ENCODE measurements at regions not wholly inside any gene's neighbourhood (a gene's known extent, or its start where the extent isn't known, plus 50 kb on each side); places are given as distances from the start of the nearest gene placed in this dataset.

DNA sequence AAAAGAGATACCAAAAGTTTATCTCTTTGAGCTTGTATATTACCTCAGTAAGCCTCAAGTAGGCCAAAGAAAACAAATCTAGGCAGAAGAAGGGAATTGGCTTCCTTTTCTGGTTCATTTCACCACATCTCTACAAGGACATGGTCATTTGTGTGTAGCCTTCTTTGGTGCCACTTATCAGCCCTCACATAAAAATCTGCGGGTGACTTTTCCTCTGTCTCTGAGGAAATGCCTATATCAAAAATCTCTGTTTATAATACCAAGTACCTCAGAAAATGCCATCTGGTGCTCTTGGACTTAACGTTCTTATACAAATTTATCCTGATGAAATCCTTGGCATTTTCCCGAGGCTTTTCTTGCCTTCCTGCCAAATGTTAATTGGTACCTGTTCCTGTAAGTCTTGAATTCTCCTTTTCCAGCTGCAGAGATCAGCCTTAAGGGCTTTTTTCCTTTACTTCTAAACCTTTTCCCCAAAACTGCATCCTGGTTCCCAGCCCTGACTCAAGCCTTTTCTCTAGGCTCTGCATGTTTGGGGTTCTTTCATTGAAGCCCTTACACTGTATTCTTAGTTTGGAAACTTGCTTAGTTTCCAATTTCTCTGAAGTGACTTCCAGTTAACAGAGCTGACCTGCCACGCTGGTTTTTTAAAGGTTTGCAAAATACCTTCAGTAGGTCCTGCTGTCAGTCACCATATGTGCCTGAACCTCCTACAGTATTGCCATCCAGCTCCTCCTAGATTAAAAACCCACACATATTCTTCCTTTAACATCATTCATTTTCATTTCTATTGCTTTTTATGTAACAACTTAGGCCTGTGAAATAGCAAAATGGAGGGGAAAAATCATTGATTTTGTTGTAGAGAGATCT lies 191.2 kb upstream of the PREP start:
- no peak overlapping the region for H3K27ac ChIP-seq

DNA sequence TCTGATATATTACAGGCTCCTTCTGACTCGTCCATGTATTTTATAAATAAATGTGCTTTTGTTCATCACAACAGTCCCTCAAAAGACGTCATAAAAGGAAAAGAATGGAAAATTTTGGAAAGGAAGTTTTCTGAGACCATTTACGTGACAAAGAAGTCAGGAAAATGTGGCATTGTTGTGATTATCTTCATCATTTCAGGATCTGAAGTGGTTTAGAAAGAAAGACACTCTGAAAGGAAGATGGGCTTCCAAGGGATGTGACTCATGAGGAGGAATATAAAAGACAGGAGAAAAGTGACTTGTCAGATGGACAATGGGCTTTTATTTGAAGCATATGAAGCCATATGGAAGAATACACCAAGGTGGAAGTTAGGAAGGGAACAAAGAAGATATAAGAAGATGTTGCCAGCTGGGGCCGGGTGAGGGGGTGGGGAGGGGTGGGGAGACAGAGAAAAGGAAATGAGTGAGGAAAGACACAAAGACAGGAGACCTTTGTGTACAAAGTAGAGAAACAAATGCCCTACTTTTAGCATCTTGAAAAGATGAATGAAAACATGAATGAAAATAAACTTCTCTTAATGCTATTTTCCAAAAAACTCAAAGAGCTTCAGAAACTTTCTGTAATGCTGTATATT lies 190.3 kb upstream of the PREP start:
- Histone ChIP-seq H3K27ac (no peak overlapping the region), H3K36me3 (no peaks in the 10 kb centered on the region), H3K4me3 (ENCODE audit: low read depth in 1 of 2, low read length in 1 of 2) (no peak overlapping the region), H3K4me1 (ENCODE audit: control insufficient read depth in 1 of 2, insufficient read depth in 1 of 2, low read depth in 1 of 2, low read length in 1 of 2) (no peaks in the 10 kb centered on the region), H3K27me3 (no peaks in the 10 kb centered on the region), H3K9me3 (no peaks in the 10 kb centered on the region)
- TF ChIP-seq, protein P1, sequence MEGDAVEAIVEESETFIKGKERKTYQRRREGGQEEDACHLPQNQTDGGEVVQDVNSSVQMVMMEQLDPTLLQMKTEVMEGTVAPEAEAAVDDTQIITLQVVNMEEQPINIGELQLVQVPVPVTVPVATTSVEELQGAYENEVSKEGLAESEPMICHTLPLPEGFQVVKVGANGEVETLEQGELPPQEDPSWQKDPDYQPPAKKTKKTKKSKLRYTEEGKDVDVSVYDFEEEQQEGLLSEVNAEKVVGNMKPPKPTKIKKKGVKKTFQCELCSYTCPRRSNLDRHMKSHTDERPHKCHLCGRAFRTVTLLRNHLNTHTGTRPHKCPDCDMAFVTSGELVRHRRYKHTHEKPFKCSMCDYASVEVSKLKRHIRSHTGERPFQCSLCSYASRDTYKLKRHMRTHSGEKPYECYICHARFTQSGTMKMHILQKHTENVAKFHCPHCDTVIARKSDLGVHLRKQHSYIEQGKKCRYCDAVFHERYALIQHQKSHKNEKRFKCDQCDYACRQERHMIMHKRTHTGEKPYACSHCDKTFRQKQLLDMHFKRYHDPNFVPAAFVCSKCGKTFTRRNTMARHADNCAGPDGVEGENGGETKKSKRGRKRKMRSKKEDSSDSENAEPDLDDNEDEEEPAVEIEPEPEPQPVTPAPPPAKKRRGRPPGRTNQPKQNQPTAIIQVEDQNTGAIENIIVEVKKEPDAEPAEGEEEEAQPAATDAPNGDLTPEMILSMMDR (IDR thresholded peaks at IDR 0.05), result no peak

More for the DNA sequence above, 191.2 kb upstream of the PREP start:
- H3K4me1 ChIP-seq (ENCODE audit: control insufficient read depth in 1 of 2, insufficient read depth in 1 of 2, low read depth in 1 of 2, low read length in 1 of 2), result no peaks in the 10 kb centered on the region
- no peaks in the 10 kb centered on the region for H3K9me3 ChIP-seq
- H3K4me3 ChIP-seq (ENCODE audit: low read depth in 1 of 2, low read length in 1 of 2), result no peak overlapping the region
- TF ChIP-seq, protein P1 (IDR thresholded peaks at IDR 0.05), result no peak
- H3K36me3 ChIP-seq, result no peaks in the 10 kb centered on the region
- H3K27me3 ChIP-seq, result no peaks in the 10 kb centered on the region

DNA sequence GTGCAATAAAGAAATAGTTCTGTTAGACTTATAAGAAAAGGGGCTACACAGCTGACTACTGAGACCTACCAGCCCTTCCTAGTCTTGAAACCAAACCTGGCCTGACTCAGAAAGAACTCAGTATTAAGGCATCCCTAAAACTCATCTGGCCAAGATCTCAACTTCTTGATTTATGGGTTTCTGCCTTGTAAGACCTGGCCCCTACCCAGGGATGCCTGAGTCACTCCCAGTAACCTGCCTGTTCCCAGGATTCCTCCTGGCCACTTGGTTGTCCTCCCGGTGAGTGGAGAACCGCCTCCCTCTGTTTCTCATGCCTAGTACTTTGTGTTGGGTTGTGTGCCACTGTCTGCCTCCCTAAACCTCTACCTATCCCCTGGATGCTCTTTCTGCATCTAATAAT lies 189.4 kb upstream of the PREP start:
- no peaks in the 10 kb centered on the region for H3K9me3 ChIP-seq
- H3K4me1 ChIP-seq (ENCODE audit: control insufficient read depth in 1 of 2, insufficient read depth in 1 of 2, low read depth in 1 of 2, low read length in 1 of 2), result no peaks in the 10 kb centered on the region
- no peak overlapping the region for H3K4me3 ChIP-seq (ENCODE audit: low read depth in 1 of 2, low read length in 1 of 2)
- no peaks in the 10 kb centered on the region for H3K27me3 ChIP-seq
- H3K36me3 ChIP-seq, result no peaks in the 10 kb centered on the region
- TF ChIP-seq, protein P1 (IDR thresholded peaks at IDR 0.05), result no peak
- no peak overlapping the region for H3K27ac ChIP-seq

DNA sequence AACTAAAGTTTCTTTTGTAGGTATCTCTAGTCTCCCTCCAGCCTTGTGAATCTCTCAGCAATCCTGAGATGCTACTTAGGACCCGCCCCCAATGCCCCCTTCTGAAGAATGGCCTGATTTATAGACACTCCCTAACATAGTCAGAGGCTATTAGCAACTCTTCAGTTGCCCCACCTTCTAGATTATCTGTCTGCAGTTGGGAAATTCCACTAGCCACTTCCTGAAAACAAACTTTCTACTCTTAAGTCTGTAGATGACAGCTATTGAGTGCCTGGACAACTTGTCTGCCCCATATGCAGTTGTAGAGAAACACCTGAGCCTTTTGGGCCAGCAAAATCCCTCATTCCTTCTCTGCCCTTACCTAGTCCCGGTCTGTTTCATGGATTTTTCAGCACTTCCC lies 188.2 kb upstream of the PREP start:
- Histone ChIP-seq H3K27me3 (no peaks in the 10 kb centered on the region), H3K4me3 (ENCODE audit: low read depth in 1 of 2, low read length in 1 of 2) (no peak overlapping the region), H3K27ac (no peak overlapping the region), H3K36me3 (no peaks in the 10 kb centered on the region), H3K4me1 (ENCODE audit: control insufficient read depth in 1 of 2, insufficient read depth in 1 of 2, low read depth in 1 of 2, low read length in 1 of 2) (no peaks in the 10 kb centered on the region), H3K9me3 (no peaks in the 10 kb centered on the region)
- TF ChIP-seq, protein P1 (IDR thresholded peaks at IDR 0.05), result no peak

DNA sequence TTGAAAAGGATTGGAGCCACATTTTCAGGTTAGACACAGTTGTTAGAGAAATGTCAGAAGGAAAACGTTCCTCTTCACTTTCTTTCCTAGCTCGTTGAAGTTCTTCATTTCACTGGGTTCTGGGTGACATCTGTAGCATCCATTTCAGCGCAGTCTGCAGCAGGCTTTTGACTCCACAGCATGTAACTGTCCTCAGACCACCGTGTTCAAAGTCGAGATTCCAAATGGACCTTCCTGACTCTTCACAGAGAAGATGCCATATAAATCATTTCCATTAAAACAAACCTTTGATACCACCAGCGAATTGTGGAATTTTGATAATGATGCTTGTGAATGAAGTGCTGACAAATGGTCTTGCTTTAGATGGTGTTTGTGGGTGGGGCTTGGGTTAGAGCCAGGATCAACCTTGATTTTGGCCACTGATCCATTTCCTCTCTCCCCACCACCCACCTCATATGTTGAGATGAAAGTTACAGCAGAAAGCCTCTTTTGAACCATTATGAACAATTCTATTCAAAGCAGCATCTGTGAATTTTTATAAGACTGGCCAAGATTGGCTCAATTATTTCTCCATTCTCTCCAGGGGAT lies 185.3 kb upstream of the PREP start:
- Histone ChIP-seq H3K9me3 (no peaks in the 10 kb centered on the region), H3K4me1 (ENCODE audit: control insufficient read depth in 1 of 2, insufficient read depth in 1 of 2, low read depth in 1 of 2, low read length in 1 of 2) (no peaks in the 10 kb centered on the region), H3K4me3 (ENCODE audit: low read depth in 1 of 2, low read length in 1 of 2) (no peak overlapping the region), H3K27ac (no peak overlapping the region), H3K27me3 (no peaks in the 10 kb centered on the region), H3K36me3 (no peaks in the 10 kb centered on the region)
- TF ChIP-seq, protein P1 (IDR thresholded peaks at IDR 0.05), result no peak
